ENCODE measurements at regions not wholly inside any gene's neighbourhood (a gene's known extent, or its start where the extent isn't known, plus 50 kb on each side); places are given as distances from the start of the nearest gene placed in this dataset.

DNA sequence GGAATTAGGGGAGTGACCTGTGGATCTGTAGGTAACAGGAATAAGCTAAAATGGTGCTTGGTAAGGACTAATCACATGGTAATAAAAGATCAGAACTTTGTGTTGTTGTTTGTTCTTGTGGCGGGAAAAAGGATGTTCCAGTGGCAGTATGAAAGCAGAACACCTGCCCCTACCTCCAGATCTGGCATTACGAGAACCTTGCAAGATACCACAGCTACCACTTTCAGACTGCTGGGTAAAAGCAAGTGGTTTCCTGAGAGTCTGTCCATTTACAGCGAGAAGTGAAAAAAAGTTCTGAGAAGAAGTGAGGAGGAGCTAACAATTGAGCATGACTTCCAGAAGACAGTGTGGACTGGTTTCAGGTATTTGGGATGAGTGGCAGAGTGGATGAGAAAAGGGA lies 252.5 kb downstream of the TLE4 start:
- H3K4me1 ChIP-seq (ENCODE audit: control insufficient read depth, extremely low read depth, insufficient read depth, low read length) = no peaks in the 10 kb centered on the region
- no peak for TF ChIP-seq FOS (IDR thresholded peaks at IDR 0.05; ENCODE audit: borderline replicate concordance, insufficient read depth, low read length)
- H3K4me2 ChIP-seq (ENCODE audit: insufficient read depth, low read length) = no peak overlapping the region
- ChIA-PET CTCF (no interaction called here), POLR2A (no interaction called here)
- H4K20me1 ChIP-seq (replicated peaks; ENCODE audit: control insufficient read depth, extremely low read depth, insufficient read depth, low read length) = no peaks in the 10 kb centered on the region
- no peak overlapping the region for H3K4me3 ChIP-seq (replicated peaks in 1 of 3; ENCODE audit: insufficient read depth in 1 of 3, low read depth in 1 of 3, low read length in 3 of 3)
- H3K36me3 ChIP-seq (ENCODE audit: control insufficient read depth in 2 of 2, extremely low read depth in 1 of 2, insufficient read depth in 2 of 2, low read length in 2 of 2) = no peaks in the 10 kb centered on the region
- intact Hi-C loops (cut with micrococcal nuclease) (no loop called here), dilution Hi-C loops (cut with MboI; ENCODE audit: extremely low pct_ligation_motif_present, low sequenced_read_pairs) (no loop called here)
- no peaks in the 10 kb centered on the region for H3K79me2 ChIP-seq (ENCODE audit: control insufficient read depth, insufficient read depth, low read length)
- H3K27ac ChIP-seq (ENCODE audit: insufficient read depth, low read depth, low read length) = no peak overlapping the region
- BruUV-seq (replicated peaks) = no TSS peak
- no peaks in the 10 kb centered on the region for H3K9me1 ChIP-seq (replicated peaks; ENCODE audit: control insufficient read depth, extremely low read depth, insufficient read depth, low read length)
- H3K9ac ChIP-seq (replicated peaks; ENCODE audit: extremely low read depth, insufficient read depth, low read length) = no peak overlapping the region
- DNase-seq (ENCODE audit: low read depth, low spot score) = no peak
- no peaks in the 10 kb centered on the region for H3K9me3 ChIP-seq (replicated peaks; ENCODE audit: control insufficient read depth, insufficient read depth, low read length)
- H3K27me3 ChIP-seq (ENCODE audit: control insufficient read depth in 2 of 2, insufficient read depth in 2 of 2, low read length in 2 of 2) = no peaks in the 10 kb centered on the region
- H2AFZ ChIP-seq (ENCODE audit: low read depth, low read length) = no peak overlapping the region
- no peak for FAIRE-seq

DNA sequence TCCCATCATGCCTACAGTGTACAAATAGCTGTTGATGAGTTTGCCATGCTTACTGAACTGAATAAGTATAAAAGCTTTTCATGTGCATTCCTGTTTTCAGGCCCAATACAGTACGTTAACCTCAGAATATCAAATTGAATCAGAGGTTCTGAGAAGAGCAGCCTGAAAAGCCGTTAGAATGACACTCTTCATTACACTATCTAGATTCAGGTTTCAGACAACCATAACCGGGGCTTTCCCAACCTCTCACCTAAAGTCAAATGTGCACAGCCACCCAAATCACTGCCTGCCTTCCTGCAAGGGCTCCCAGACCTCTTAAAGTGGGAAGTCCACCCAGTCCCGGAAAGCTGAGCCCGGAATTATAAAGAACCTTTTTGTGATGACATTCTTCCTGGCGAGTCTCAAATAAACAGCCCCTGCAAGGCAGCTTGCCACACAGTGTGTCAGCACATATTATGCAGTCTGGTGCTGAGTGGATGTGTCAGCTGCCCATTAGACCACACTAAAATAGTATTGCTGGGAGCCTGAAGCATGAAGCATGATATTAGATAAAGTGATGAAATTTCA lies 245.8 kb downstream of the TLE4 start:
- ChIA-PET POLR2A (no interaction called here), CTCF (no interaction called here)
- no peak for DNase-seq (ENCODE audit: low read depth, low spot score)
- dilution Hi-C loops (cut with MboI; ENCODE audit: extremely low pct_ligation_motif_present, low sequenced_read_pairs) (no loop called here), intact Hi-C loops (cut with micrococcal nuclease) (no loop called here)
- Histone ChIP-seq H3K79me2 (ENCODE audit: control insufficient read depth, insufficient read depth, low read length) (no peaks in the 10 kb centered on the region), H4K20me1 (replicated peaks; ENCODE audit: control insufficient read depth, extremely low read depth, insufficient read depth, low read length) (no peaks in the 10 kb centered on the region), H2AFZ (ENCODE audit: low read depth, low read length) (no peak overlapping the region), H3K36me3 (ENCODE audit: control insufficient read depth in 2 of 2, extremely low read depth in 1 of 2, insufficient read depth in 2 of 2, low read length in 2 of 2) (no peaks in the 10 kb centered on the region), H3K4me2 (ENCODE audit: insufficient read depth, low read length) (no peak overlapping the region), H3K9me1 (replicated peaks; ENCODE audit: control insufficient read depth, extremely low read depth, insufficient read depth, low read length) (no peaks in the 10 kb centered on the region), H3K9me3 (replicated peaks; ENCODE audit: control insufficient read depth, insufficient read depth, low read length) (no peaks in the 10 kb centered on the region), H3K27me3 (ENCODE audit: control insufficient read depth in 2 of 2, insufficient read depth in 2 of 2, low read length in 2 of 2) (peaks cover 0 to 4% of the 10 kb centered on the region in 2 experiments), H3K27ac (ENCODE audit: insufficient read depth, low read depth, low read length) (no peak overlapping the region), H3K4me3 (replicated peaks in 1 of 3; ENCODE audit: insufficient read depth in 1 of 3, low read depth in 1 of 3, low read length in 3 of 3) (no peak overlapping the region), H3K4me1 (ENCODE audit: control insufficient read depth, extremely low read depth, insufficient read depth, low read length) (peaks cover 2% of the 10 kb centered on the region), H3K9ac (replicated peaks; ENCODE audit: extremely low read depth, insufficient read depth, low read length) (no peak overlapping the region)
- TF ChIP-seq FOS (IDR thresholded peaks at IDR 0.05; ENCODE audit: borderline replicate concordance, insufficient read depth, low read length) = no peak
- TF ChIP-seq POLR2A (IDR thresholded peaks at IDR 0.05; ENCODE audit: low read depth, low read length) = no peak
- TF ChIP-seq, protein P1, sequence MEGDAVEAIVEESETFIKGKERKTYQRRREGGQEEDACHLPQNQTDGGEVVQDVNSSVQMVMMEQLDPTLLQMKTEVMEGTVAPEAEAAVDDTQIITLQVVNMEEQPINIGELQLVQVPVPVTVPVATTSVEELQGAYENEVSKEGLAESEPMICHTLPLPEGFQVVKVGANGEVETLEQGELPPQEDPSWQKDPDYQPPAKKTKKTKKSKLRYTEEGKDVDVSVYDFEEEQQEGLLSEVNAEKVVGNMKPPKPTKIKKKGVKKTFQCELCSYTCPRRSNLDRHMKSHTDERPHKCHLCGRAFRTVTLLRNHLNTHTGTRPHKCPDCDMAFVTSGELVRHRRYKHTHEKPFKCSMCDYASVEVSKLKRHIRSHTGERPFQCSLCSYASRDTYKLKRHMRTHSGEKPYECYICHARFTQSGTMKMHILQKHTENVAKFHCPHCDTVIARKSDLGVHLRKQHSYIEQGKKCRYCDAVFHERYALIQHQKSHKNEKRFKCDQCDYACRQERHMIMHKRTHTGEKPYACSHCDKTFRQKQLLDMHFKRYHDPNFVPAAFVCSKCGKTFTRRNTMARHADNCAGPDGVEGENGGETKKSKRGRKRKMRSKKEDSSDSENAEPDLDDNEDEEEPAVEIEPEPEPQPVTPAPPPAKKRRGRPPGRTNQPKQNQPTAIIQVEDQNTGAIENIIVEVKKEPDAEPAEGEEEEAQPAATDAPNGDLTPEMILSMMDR (IDR thresholded peaks at IDR 0.05; ENCODE audit: extremely low read depth in 1 of 2, insufficient read depth in 1 of 2, low read depth in 1 of 2, low read length in 2 of 2) = no peak
- TF ChIP-seq POLR2AphosphoS5 (IDR thresholded peaks at IDR 0.05; ENCODE audit: insufficient read depth, low read depth, low read length) = no peak
- TF ChIP-seq EZH2 (IDR thresholded peaks at IDR 0.05; ENCODE audit: borderline replicate concordance, low read depth, low read length, severe bottlenecking) = no peak
- TF ChIP-seq GATA2 (IDR thresholded peaks at IDR 0.05; ENCODE audit: insufficient read depth, insufficient read length, low read depth, low read length) = no peak
- no peak for TF ChIP-seq JUN (IDR thresholded peaks at IDR 0.05; ENCODE audit: borderline replicate concordance, insufficient read depth, insufficient read length, low read depth)
- TF ChIP-seq, protein P2, sequence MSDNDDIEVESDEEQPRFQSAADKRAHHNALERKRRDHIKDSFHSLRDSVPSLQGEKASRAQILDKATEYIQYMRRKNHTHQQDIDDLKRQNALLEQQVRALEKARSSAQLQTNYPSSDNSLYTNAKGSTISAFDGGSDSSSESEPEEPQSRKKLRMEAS (IDR thresholded peaks at IDR 0.05; ENCODE audit: insufficient read depth, insufficient read length) = no peak
- TF ChIP-seq MYC (IDR thresholded peaks at IDR 0.05; ENCODE audit: low read depth, low read length) = no peak
- no TSS peak for BruUV-seq (replicated peaks)
- FAIRE-seq = no peak
